ENCODE measurements at regions not wholly inside any gene's neighbourhood (a gene's known extent, or its start where the extent isn't known, plus 50 kb on each side); places are given as distances from the start of the nearest gene placed in this dataset.

DNA sequence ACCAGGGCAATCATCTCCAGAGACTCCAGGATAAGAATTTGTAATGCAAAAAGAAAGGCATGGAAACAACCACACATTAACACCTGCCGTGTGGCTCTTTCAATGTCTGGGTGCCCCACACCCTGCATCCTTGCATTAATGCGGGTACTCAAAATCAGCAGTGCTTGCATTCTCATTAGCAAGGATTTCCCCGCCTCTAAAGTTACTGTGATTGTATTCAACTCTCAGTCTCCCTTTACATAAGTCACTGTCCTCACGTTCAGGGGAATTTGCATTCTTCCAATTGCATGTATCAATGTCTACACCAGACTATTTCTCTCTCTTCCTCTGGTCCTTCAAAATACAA is 324.3 kb downstream of the FOXL1 start:
- no peak for TF ChIP-seq CTCF (IDR thresholded peaks at IDR 0.05; ENCODE audit: low read length)
- no peak for TF ChIP-seq EZH2 (optimal IDR thresholded peaks at IDR 0.05; ENCODE audit: low read depth, low read length)
- TF ChIP-seq EZH2phosphoT487 (IDR thresholded peaks at IDR 0.05; ENCODE audit: low read length) = no peak
